ENCODE measurements at regions not wholly inside any gene's neighbourhood (a gene's known extent, or its start where the extent isn't known, plus 50 kb on each side); places are given as distances from the start of the nearest gene placed in this dataset.

DNA sequence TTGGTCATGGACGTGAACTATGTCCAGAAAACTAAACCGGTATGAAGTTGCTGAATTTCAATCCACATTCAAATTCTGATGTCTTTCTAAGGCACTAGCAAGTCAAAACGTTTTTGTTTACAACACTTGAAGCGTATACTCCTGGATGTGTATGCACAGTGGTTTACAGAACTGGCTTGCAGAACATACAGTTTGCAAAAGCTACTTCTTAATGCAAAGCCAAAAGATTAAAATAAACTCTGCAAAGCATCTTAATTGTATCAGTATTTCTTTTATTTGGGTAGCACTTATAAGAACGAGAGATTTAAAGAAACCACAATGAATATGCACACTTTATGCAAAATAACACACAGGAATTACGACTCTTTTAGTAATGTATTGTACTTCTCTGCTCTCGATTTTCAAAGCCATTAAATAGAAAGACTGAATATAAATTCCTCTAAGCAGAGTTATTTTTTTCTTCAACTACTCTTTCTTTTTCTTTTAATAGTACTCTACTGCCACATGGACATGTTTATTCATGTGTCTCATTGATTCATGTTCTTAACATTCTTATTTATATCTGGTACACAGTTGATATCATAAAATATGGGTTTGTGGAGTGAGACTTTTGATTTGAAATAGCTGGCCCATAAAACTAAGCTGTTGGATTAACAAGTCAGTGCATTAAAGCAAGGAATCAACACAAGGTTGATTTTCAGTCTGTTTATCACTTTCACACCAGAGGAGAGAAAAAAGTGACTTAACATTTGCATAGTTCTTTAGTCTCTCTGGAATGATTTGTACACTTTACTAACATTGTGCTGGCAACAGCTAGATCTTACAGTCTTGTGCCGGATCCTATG is 189.4 kb upstream of the STEAP4 start:
- no peak for DNase-seq

DNA sequence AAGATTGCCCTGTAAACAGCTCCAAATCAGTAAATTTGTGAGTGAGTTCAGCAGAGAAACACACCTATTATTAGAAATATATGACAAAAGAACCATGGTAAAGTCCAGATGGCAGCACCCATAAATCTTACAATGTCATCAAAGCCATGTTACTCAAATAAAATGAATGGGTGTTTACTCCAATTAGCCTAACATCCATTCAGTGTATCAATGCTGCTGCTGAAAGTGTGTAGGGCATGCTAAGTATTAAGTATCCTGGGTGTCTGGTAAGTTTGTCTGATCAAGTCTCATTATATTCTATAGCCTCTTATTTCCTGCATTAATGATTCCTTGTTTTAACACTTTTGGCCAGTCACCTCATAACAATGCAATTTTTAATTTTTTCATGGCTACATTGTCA is 185.5 kb upstream of the STEAP4 start:
- DNase-seq, result peak; percentile 19

DNA sequence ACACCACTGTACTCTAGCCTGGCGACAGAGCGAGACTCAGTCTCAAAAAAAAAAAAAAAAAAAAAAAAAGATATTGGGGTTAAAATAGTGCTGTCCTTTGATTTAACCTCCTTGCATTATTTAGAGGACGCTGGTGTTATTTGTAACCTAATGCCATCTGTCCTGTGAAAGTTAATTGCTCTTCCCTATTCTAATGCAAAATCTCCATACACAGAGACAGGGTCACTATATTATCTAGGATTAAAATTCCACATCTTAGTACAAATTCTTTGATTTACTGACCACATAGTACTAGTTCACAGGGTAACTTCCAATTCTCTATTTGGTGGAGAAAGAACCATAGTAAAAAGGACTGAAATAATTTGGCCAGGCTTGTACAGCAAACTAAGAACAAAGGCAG is 184.2 kb upstream of the STEAP4 start:
- no peak for DNase-seq

DNA sequence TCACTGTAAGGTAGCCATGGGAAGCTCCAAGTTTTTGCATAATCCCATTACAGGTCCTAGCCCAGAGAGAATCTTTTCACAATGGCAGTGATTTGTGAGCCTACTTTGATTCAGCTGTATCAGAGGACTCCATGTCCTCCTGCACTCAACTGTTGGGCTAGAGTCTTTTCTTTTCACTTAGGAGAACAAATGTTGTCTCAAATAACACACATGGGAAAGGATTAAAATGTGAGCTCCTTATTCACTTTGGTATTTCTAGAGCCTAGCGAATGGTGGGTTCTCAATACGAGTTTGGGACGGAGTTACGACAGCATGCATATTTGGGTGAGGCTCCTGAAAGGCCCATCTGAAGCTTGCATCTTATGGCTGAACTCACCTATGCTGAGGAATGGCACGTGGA is 183.5 kb upstream of the STEAP4 start:
- DNase-seq, result no peak

DNA sequence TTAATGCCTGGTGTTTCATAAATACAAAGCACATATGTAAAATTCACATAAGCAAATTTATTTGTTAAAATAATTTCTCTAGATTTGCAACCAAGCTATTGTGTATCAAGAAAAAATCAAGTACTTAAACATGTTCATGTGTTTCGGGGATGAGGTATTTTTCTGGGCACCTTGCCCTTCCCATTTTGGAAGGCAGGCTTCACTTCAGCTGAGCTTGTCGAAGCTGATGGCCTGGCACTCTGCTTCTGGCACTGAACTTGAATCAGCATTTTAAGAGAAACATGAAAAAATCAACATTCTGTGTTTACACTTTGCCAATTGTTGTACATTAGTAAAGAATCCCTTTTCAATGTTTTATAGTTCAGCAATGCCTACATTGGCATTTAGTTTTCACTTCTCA is 179.1 kb upstream of the STEAP4 start:
- no peak for DNase-seq

DNA sequence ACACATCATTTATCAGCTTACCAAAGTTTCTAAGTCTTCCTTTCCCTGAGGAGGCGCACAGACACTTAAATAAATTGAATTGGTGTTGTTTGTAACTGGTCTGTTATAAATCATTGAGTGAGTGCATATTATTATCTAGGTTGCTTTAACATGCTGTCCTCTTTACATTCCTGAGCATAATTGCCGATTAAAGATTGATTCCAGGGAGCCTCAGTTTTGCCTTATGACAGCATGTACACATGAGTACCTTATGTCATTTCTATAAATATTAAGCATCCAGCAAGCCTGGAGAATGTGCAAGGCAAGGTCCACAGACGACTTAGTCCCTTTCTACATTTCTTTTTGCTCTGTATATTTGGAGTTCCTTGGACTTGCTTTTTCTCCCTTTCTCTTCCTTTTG is 177.9 kb upstream of the STEAP4 start:
- no peak for DNase-seq

DNA sequence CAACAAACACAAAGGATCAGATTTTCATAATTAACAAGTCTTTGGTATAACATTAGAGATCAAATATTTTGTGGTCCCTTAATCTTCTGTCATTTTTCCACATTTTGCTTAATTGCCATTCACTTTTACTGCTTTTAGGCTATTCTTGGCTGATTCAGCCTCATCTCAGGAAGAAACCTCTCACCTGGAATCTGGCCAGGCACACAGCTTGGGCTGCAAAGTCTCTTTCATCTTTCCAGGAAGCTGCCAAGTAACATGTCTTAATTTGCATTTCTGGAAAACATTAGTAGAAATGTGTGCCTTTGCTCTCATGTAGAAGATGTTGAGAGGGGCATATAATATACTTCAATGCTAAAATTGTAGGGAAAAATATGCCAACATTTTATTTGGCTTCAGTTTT is 174.2 kb upstream of the STEAP4 start:
- DNase-seq, result peak; percentile 1

DNA sequence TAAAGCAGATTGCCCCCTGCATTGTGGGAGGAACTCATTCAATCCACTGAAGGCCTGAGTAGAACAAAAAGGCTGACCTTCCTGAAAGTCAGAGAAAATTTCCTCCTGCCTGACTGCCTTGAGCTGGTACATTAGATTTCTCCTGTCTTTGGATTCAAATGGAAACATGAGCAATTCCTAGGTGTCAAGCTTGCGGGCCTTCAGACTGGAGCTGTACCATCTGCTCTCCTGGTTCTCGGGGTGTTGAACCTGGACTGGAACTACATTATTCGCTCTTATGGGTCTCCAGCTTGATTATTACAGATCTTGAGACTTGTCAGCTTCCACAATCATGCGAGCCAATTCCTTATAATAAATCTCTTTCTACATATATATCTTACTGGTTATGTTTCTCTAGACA is 173.6 kb upstream of the STEAP4 start:
- no peak for DNase-seq

DNA sequence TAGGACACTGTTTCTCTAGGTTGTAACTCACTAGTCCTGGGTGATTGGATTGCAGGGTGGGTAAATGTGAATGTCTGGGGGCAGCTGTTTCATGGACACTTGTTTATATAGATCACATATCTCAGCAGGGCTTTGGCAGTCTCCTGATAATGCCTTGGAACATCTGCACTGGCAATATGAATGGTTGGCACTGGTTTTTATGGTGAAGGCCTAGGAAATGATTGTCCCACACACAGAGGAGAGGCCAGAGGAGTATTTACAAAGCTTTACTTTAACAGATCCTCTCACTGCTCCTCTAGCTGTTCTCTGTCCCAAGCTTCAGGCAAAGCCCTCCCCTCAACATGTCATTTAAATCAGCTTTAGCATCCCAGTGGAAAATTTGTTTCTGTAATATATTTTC is 171.3 kb upstream of the STEAP4 start:
- no peak for DNase-seq

DNA sequence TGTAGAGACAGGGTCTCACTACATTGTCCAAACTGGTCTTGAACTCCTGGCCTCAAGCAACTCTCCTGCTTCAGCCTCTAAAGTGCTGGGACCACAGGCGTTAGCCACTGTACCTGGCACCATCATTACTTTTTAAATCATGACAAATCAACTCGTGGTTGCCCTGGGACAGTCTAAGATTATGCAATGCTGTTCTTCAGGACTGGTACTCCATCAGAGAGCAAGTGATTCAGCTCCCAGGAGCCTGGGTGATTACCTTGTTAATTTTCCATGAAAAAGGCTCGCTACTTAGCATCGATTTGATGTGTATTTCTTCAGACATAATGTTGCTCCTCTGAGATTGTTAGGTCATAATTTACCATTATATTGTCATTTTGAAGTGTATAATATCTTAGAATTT is 158.9 kb upstream of the STEAP4 start:
- no peak for DNase-seq

DNA sequence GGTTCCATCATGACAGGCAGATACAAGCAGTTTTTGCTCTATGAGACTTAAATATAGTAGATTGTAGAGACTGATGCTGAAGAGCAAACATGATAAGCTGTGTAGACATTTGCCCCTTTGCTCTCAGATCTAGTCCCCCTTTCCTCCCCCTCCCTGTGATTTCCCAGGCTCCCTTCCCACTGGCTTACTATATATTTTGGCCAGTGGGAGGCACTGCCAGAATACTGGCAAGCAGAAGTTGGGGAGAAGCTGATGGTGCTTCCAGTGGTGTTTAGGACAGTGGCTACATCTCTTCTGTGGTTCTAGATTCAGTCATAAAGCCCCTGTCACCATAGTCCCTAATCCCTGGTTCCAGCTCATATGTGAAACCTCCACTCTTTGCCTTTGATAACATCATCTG is 156.1 kb upstream of the STEAP4 start:
- DNase-seq, result no peak

DNA sequence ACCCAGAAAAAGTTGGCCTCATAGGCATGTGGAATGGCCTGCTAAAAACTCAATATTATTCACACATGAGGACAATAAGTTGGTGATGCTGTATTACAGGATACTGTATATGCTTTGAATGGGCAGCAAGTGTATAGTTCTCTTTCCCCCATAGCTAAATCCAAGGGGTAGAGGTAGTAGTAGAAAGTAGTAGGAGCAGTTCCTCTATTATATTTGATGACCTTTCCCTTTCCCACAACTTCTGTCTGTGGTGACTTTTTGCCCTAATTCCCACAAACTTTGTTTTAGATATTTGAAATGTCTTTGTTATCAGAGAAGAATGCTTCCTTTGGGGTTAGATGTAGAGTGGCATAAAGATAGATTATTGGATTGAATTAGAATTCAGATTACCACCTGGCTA is 154.0 kb upstream of the STEAP4 start:
- DNase-seq, result no peak

DNA sequence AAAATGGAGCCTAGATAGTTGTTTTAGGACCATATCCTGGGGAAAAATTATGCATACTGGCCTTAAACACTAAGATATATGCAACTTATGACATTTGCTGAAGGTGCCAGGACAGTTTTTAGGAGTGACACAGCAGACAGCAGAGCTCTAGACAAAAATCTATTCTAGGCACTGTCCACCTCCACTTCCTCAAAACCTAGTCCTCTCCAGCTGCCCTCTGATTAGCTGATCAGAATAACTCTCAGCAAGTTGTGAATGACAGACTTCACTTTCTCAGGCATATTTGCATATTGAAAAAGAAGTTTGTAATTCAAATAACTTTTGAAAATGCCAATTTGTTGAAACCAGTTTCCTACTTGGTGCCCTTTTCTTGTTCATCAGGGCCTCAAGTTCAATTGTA is 152.3 kb upstream of the STEAP4 start:
- DNase-seq, result no peak

DNA sequence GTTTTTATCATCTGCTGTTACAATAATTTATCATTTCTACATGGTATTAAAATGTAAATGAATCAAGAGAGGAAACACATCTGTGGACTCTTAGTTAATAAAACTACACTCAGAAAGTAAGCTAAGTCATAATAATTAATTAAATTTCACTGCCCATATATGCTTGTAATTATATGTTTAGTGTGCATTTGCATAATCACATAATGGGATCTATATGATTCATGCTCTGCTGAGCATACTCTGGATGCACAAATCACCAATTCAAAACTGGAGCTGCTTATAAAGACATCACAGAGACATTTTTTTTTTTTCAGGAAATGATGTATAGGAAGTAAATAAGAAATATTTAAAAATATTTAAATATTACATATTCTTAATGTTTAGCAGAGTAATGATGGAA is 151.6 kb upstream of the STEAP4 start:
- no peak for DNase-seq

DNA sequence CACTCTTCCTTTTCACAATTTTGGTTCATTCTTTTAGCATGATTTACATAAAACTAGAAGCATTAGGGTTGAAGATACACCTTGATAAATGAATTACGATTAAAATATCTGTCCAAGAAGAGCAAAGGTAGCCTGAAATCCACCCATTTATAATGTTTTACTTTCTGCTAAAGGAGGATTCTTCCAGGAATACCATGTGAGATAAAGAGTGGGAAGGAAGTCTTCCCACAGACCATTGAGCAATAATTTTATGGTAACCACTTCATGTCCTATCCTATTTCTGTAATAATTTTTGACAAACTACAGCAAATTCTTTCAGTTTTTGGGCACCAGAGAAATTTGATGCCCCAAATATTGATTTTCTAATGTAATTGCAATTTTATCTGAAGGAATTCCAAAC is 150.6 kb upstream of the STEAP4 start:
- DNase-seq, result no peak

DNA sequence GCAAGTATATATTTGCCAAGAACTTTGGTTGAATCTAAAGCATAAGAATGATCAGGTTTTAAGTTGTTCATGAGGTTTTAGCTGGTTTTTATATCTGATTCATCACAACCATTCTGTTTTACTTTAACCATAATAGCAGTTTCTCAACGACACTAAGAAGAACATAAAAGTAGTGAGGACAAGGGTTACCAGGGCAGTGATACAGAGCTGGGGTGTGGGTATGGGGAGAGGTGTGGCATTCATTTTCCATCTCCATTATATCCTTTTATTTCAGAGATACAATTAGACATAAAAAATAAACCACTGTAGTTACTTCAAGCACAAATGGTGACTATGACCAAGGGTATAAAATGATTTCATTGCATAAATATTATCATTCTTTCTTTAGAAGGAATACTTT is 149.8 kb upstream of the STEAP4 start:
- no peak for DNase-seq

DNA sequence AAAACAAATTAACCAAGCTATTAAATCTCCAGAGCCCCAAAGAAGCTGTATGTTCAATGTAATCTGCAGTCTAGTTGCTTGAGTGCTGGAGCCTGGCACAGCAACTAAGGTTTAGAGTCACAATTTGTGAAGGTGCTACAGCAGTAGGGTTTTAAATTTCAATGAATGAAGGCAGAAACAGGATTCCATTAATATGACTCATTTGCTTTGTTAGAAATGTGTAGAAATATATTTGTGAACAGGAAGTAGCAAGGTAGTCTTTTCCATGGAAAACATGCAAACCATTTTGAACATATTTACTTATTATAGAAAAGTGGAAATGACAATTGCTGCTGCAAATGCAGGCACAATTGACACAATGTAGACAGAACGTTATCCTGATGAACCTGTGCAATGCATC is 149.0 kb upstream of the STEAP4 start:
- no peak for DNase-seq

DNA sequence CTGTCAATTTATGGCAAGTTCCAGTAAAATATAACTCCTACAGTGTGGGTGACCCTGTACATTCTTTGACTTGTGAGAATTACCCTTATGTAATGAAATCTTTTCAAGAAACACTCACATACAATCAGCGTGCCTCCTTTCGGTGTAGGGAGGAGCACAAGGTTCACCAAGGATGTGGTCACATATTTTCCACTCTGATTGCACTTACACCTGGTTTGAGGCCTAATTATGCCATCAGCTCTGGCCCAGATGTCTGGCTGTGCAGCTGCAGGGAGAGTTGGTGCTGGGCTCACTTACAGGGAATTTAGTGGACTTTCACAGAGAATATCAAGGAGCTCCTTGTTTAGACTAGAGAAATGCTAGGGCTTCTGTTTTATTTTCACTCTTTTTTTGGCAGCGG is 146.0 kb upstream of the STEAP4 start:
- DNase-seq, result no peak

DNA sequence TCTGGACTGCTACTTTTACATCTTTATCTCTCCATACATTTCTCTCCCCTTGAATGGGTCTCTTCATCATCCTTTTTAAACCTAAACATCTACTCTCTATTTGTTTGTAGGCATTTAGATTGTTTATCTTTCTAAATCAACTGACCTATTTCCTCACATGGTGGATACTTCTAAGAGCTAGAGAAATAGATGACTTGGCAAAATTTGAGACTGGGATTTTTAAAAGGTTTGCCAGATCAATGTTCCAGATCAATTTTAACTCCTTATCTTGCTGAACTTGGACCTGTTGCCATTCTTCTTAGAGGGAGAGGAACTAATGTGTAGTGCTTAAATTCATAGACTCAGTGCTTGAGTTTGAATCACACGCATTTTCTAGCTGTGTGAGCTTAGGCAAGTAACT is 144.2 kb upstream of the STEAP4 start:
- DNase-seq, result no peak

DNA sequence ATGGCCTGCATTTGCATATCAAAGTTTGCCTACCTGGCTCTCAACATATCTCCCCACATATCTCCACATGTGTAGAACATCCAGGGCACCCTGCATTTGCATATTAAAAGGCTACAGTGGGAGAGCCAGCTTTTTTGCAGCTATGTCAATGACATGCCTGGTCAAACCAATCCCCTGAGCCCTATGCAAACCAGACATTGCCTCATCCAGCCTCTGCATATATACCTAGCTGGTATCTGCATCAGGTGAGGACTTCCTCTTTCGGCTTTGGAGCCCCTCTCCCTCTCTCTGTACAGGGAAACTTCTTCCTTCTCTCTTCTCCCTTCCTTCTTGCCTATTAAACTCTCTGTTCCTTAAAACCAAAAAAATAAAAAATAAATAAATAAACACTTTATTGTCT is 142.7 kb upstream of the STEAP4 start:
- no peak for DNase-seq

DNA sequence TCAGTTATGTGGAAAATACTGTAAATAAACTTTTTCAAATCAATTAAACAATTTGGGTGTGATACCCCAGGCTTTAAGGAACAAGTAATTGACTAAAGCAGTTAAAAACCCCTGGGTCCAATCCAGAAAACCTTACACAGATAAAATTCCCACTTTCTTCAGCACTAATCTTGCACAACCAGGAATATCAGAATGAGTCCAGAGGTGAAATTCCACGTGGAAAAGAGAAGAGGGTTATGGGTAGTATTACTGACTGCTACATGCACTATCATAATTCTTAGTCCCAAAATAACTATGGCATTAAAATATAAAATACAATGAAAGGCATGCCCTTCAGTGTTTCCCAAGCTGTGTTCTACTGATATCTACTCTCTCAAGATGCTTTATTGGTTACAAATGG is 135.7 kb upstream of the STEAP4 start:
- DNase-seq, result no peak

DNA sequence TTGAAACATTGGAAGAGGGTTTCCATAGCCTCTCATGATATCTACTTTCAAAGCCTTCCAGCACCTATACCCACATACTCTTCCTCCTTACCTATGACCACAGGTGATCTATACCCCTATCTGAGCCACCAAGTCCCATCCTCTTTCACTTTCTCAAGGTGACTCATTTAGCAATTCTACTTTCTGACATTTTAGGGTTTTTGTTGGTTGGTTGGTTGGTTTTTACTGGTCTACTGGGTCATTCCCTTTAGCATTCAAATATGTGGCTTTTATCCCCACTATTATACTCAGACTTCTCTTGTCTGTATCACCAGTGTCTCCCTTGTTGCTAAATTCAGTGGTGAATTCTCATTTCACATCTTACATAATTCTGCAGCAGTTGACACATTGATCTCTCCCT is 130.4 kb upstream of the STEAP4 start:
- DNase-seq, result no peak

DNA sequence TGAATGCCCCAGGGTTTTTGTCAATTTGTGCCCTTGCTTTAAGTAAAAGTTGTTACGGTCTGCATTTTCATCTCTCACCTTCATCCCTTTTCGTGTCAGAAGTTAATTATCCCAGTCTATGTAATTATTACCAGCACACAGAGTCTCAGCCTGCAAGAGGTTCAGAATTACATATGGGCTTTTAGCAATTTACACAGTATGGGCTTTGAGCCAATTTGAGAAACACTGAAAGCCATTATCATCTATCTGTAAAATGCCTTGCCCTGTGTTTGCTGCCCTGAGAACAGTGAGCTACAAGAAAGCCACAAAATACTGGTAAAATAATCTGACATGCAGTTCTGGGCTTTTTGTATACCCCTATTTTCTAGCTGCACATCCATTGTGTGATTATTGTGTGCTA is 125.6 kb upstream of the STEAP4 start:
- DNase-seq, result peak; percentile 45

DNA sequence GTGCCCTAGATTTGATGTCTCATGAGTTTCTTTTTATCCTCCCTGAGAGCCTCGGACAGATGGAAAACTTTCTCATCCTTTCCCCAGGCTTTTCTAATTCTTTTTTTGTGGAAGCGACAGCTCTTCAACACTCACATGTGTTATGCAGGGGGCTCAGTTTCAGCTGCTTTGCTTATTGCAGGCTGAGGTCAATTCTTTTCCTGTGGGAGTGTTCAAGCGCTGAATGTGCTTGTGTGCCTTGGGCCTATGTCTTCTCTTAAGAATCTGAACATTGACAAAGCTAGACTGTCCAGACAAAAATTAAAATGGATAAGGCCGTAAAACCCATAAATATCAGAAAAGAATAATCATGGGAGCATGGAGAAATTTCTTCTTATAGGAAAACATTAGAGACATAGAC is 125.2 kb upstream of the STEAP4 start:
- no peak for DNase-seq

DNA sequence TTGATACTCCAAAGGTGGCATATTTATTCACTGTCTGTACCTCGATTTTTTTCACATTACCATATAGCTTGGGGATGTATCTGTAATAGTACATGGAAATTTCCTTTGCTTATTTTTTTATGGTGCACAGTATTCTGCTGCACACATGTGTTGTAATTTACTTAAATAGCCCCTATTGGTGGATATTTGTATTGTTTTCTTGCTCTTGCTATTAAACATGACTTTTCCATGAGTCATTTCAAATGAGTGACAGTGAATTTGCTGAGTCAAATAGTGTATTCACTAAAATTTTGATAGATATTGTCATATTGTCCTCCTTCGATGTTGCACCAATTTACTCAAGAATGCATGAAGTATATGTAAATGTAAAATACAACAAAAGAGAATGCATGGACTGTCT is 122.7 kb upstream of the STEAP4 start:
- DNase-seq, result no peak

DNA sequence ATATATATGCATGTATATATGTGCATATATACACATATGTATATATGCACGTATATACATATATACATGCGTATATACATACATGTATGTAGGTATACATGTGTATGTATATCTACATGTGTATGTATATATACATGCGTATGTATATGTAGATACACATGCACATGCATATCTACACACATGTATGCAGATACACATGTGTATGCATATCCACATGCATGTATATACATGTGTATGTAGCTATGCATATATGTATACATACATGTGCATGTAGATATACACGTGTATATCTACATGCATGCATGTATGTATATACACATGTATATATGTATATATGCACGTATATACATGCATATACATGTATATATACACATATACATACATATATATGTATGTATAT is 95.8 kb upstream of the STEAP4 start:
- DNase-seq, result no peak
